ENCODE measurements at regions not wholly inside any gene's neighbourhood (a gene's known extent, or its start where the extent isn't known, plus 50 kb on each side); places are given as distances from the start of the nearest gene placed in this dataset.

DNA sequence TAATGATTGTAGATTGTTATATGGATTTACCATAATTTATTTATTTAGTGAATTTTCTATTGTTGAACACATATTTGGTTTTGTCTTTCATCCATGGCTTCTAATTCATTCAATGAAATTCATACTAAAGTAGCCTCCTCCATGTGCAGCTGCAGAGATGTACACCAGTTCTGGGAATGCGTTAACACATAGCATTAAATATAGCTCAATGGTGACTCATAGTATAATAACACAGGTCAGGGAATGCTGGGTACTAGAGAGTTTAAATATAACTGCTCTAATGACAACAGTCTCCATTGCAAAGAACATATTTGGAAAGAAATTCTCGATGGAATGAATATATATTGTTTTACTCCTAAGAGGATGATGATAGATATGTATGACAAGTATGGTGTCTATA is 1190.2 kb upstream of the NRXN1 start:
- no peak overlapping the region for H3K4me3 ChIP-seq
- H3K27ac ChIP-seq, result no peak overlapping the region
- DNase-seq (ENCODE audit: low spot score), result no peak
- TF ChIP-seq, protein P1, sequence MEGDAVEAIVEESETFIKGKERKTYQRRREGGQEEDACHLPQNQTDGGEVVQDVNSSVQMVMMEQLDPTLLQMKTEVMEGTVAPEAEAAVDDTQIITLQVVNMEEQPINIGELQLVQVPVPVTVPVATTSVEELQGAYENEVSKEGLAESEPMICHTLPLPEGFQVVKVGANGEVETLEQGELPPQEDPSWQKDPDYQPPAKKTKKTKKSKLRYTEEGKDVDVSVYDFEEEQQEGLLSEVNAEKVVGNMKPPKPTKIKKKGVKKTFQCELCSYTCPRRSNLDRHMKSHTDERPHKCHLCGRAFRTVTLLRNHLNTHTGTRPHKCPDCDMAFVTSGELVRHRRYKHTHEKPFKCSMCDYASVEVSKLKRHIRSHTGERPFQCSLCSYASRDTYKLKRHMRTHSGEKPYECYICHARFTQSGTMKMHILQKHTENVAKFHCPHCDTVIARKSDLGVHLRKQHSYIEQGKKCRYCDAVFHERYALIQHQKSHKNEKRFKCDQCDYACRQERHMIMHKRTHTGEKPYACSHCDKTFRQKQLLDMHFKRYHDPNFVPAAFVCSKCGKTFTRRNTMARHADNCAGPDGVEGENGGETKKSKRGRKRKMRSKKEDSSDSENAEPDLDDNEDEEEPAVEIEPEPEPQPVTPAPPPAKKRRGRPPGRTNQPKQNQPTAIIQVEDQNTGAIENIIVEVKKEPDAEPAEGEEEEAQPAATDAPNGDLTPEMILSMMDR (IDR thresholded peaks at IDR 0.05), result no peak

DNA sequence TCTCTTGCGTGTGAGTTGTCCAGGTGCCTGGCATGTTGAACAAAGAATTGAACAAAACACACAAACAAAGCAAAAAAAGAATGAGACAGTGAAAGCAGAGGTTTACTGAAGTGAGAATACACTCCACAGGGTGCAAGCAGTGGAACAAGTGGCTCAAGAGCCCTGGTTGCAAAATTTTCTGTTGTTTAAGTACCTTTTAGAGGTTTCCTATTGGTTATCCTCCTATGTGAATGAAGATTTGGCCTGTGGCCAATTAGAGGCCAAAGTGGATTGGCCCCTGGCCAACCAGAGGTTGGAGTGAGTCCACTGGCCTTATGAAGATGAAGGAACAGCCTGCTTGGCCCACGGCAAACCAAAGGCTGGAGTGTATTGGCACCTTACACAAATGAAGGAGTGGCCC is 1188.5 kb upstream of the NRXN1 start:
- no peak overlapping the region for H3K4me3 ChIP-seq
- TF ChIP-seq, protein P1 (IDR thresholded peaks at IDR 0.05), result no peak
- DNase-seq (ENCODE audit: low spot score), result no peak
- H3K27ac ChIP-seq, result no peak overlapping the region

- DNase-seq (ENCODE audit: low spot score), result no peak
- H3K27ac ChIP-seq, result no peak overlapping the region
- no peak overlapping the region for H3K4me3 ChIP-seq
- TF ChIP-seq, protein P1 (IDR thresholded peaks at IDR 0.05), result no peak
Measured at GRCh38 chr2:52210611-52211010, 1178.7 kb upstream of the NRXN1 start.

DNA sequence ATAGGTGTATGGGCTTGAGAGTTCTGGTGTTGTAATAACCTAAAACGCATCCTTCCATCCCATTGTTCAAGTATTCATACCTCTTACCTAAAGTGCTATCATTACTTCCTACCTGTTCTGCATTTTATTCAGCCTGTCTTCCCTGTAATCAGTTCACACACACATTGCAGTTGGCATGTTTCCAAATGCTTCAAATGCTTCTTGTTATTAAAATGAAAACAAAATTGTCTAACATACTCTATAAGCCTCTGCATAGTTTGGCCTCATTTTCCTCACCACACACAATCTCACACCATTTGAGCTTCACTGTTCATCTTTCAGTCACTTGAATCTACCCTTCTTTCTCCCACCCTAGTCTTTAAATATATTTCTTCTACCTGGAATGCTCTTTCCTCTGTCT is 1178.2 kb upstream of the NRXN1 start:
- no peak overlapping the region for H3K4me3 ChIP-seq
- DNase-seq (ENCODE audit: low spot score), result no peak
- H3K27ac ChIP-seq, result no peak overlapping the region
- TF ChIP-seq, protein P1 (IDR thresholded peaks at IDR 0.05), result no peak

GRCh38 chr2:52194342-52194741 is 1162.4 kb upstream of the NRXN1 start:
- TF ChIP-seq, protein P1 (IDR thresholded peaks at IDR 0.05), result no peak
- Histone ChIP-seq H3K27ac (no peak overlapping the region), H3K4me3 (no peak overlapping the region)
- no peak for DNase-seq (ENCODE audit: low spot score)

DNA sequence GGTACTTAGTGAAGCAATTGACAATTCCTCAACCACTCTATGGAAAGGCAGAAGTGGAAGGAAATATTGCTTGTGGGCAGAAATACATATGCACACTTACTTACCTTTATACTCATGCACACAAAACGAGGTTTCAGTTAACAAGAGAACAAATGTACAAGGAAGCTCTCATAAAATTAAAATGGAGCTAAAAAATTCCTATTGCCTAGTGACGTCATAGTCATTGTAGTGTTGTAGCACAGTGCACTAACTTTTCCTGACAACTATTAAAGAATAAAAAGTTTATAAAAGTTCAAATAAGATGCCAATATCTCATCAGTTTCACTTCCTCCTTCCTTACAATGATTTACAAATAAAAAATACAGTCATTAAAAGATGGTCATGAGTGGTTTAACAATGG is 1161.9 kb upstream of the NRXN1 start:
- TF ChIP-seq, protein P1 (IDR thresholded peaks at IDR 0.05), result no peak
- Histone ChIP-seq H3K4me3 (no peak overlapping the region), H3K27ac (no peak overlapping the region)
- no peak for DNase-seq (ENCODE audit: low spot score)

- no peak overlapping the region for H3K4me3 ChIP-seq
- no peak overlapping the region for H3K27ac ChIP-seq
- no peak for DNase-seq (ENCODE audit: low spot score)
- TF ChIP-seq, protein P1 (IDR thresholded peaks at IDR 0.05), result no peak
Measured at GRCh38 chr2:52192656-52193055, 1160.7 kb upstream of the NRXN1 start.
